KMS-11 (cell line): ENCODE measurements at regions not wholly inside any gene's neighbourhood (a gene's known extent, or its start where the extent isn't known, plus 50 kb on each side); places are given as distances from the start of the nearest gene placed in this dataset.

Experiments used
- H2AFZ ChIP-seq: fragments of 200-600 bp; sonication (generic); 2 replicates; pipeline ENCODE4 v1.6.1; 2016; ENCODE audit warnings: antibody characterized with exemption, mixed run types, low read depth
- H3K27ac ChIP-seq: fragments of 200-600 bp; sonication (generic); 2 replicates; pipeline ENCODE4 v1.6.1; 2016; ENCODE audit warnings: mild to moderate bottlenecking, mixed run types
- H3K27me3 ChIP-seq: fragments of 200-600 bp; sonication (generic); 2 replicates; pipeline ENCODE4 v1.6.1; 2017; ENCODE audit warnings: mild to moderate bottlenecking, low read depth, mixed run types, moderate library complexity; ENCODE audit not compliant: insufficient read depth
- H3K36me3 ChIP-seq: fragments of 200-600 bp; sonication (generic); 2 replicates; pipeline ENCODE4 v1.6.1; 2017; ENCODE audit warnings: mild to moderate bottlenecking, mixed run types; ENCODE audit not compliant: insufficient read depth
- H3K4me1 ChIP-seq: fragments of 200-600 bp; sonication (generic); 2 replicates; pipeline ENCODE4 v1.6.1; 2016; ENCODE audit warnings: mild to moderate bottlenecking, low read depth, mixed run types; ENCODE audit not compliant: poor library complexity, severe bottlenecking
- H3K4me2 ChIP-seq: fragments of 200-600 bp; sonication (generic); 2 replicates; pipeline ENCODE4 v1.7.0; 2016; ENCODE audit warnings: mild to moderate bottlenecking, mixed run types
- H3K4me3 ChIP-seq: fragments of 200-600 bp; sonication (generic); IDR thresholded peaks from 2 replicates; pipeline ENCODE4 v1.6.1; 2017; ENCODE audit warnings: low read depth, low read length, mixed read lengths; ENCODE audit not compliant: insufficient read depth
- H3K79me2 ChIP-seq: fragments of 200-600 bp; sonication (generic); 2 replicates; pipeline ENCODE4 v1.6.1; 2016; ENCODE audit warnings: low read depth, mixed run types; ENCODE audit not compliant: insufficient read depth
- H3K9ac ChIP-seq: fragments of 200-600 bp; sonication (generic); 2 replicates; pipeline ENCODE4 v1.6.1; 2016; ENCODE audit warnings: mild to moderate bottlenecking, mixed run types
- H4K20me1 ChIP-seq: fragments of 200-600 bp; sonication (generic); 2 replicates; pipeline ENCODE4 v1.6.1; 2016; ENCODE audit warnings: mild to moderate bottlenecking, mixed run types; ENCODE audit not compliant: insufficient read depth
- TF ChIP-seq, protein P1 (sequence below): fragments of 200-600 bp; sonication (generic); conservative IDR thresholded peaks from 2 replicates; pipeline ENCODE4 v1.6.1; 2017; ENCODE audit warnings: low read depth, mild to moderate bottlenecking, antibody characterized with exemption, low read length, moderate library complexity, mixed read lengths

DNA sequence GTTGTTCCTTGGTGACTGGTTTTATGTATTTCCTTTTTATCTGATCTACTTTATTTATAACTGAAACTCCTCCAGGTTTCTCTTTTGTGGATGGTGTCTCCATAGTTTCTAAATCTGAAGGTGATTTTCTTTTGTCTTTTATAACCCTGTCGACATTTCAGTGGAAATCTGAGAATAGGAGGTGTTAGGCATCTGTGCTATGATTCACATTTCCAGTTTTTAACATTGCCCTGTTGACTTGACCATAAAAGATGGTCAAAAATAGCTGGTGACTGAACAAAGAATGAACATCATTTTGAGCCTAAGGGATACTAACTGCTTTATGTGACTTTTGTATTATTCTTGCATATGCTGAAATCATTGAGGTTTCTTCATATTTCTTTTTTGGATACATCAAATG, 190.5 kb downstream of the PCSK1 start:
- Histone ChIP-seq H4K20me1 (no peaks in the 10 kb centered on the region), H3K4me2 (no peak overlapping the region), H2AFZ (no peak overlapping the region), H3K27me3 (no peaks in the 10 kb centered on the region), H3K4me3 (no peak overlapping the region), H3K79me2 (no peaks in the 10 kb centered on the region), H3K36me3 (no peaks in the 10 kb centered on the region), H3K9ac (no peak overlapping the region), H3K27ac (no peak overlapping the region), H3K4me1 (no peaks in the 10 kb centered on the region)
- TF ChIP-seq, protein P1, sequence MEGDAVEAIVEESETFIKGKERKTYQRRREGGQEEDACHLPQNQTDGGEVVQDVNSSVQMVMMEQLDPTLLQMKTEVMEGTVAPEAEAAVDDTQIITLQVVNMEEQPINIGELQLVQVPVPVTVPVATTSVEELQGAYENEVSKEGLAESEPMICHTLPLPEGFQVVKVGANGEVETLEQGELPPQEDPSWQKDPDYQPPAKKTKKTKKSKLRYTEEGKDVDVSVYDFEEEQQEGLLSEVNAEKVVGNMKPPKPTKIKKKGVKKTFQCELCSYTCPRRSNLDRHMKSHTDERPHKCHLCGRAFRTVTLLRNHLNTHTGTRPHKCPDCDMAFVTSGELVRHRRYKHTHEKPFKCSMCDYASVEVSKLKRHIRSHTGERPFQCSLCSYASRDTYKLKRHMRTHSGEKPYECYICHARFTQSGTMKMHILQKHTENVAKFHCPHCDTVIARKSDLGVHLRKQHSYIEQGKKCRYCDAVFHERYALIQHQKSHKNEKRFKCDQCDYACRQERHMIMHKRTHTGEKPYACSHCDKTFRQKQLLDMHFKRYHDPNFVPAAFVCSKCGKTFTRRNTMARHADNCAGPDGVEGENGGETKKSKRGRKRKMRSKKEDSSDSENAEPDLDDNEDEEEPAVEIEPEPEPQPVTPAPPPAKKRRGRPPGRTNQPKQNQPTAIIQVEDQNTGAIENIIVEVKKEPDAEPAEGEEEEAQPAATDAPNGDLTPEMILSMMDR: no peak

DNA sequence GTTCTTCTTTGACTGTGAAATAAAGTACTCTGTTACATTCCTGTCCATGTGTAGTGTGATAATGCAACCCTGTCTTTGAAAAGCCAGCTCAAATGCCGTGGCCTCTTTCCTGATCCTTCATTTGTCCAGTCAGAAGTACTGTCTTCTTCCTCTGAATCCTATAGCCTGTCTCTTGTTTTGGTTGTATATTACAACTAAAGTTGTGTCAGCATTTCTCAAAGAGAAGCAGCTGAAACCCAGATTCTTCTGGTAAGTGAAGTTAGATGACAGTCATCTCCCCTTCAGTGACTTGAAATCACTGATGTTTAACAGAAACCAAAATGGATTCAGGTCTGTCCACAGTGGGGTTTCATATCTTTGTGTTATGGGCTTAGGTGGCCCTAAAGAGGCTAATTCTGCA, 196.2 kb downstream of the PCSK1 start:
- H2AFZ ChIP-seq: no peak overlapping the region
- no peak overlapping the region for H3K4me2 ChIP-seq
- H3K36me3 ChIP-seq: no peaks in the 10 kb centered on the region
- H4K20me1 ChIP-seq: no peaks in the 10 kb centered on the region
- TF ChIP-seq, protein P1: no peak
- no peak overlapping the region for H3K27ac ChIP-seq
- H3K27me3 ChIP-seq: no peaks in the 10 kb centered on the region
- peaks cover 10% of the 10 kb centered on the region for H3K4me1 ChIP-seq
- H3K4me3 ChIP-seq: no peak overlapping the region
- H3K9ac ChIP-seq: no peak overlapping the region
- H3K79me2 ChIP-seq: no peaks in the 10 kb centered on the region

DNA sequence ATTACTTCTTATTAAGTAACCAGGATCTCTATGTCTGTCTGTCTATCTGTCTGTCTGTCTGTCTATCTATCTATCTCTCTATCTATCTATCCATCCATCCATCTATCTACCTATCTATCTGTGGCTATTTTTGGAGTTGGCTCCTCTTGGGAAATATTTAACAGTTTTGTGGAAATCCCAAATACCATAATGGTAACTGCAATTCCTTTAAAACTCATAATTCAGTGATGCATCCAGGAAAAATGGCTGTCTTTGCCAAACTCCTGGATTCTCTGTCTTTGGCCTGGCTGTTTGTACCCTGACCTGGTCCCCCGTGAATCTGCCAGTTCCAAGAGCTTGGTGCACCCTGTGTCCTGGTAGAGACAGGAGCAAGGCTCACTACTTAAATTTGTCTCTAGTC, 197.0 kb downstream of the PCSK1 start:
- no peak overlapping the region for H2AFZ ChIP-seq
- H3K27ac ChIP-seq: no peak overlapping the region

DNA sequence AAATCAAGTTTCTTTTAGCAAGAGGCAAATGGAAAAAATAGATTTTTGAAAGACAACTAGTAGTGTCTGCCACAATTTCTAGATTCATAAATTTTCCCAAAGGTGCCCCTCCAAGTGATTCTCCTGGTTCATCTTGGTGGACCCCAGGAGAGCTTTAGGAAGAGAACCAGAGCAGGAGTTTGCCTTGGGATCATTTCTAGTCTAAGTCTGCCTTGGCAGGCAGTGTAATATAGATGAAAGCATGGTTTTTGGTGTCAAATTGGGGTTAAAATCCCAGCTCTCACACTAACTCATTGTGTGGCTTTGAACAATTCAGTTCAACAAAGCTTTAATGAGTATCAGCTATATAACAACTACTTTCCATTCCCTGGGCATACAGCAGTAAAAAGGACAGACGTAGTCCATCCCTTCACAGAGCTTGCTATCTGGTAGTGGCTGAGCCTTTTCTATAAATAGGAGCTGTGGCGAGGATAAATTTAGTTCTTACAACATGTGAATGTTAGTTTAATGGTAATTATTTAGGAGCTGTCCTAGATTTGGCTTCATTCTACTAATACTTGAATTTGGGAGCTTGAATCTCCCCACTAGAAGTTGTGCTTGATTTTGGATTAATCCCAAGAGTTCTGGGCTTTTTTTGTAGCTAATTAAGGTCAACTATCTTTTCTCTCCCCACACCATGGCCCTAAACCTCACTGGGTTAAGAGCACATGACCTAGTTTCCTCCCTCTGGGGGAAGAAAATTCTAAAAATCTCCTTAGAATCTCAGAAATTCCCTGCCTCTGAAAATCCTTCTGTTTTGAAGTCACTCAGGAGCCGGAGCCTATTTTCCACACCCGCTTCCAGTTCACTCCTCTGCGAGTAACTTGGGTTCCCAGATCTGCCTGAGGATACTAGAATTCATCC, 197.8 kb downstream of the PCSK1 start:
- TF ChIP-seq, protein P1: no peak
- no peak overlapping the region; the same call in 1 of the 2 replicates for H3K4me2 ChIP-seq
- no peaks in the 10 kb centered on the region for H3K27me3 ChIP-seq
- H3K79me2 ChIP-seq: no peaks in the 10 kb centered on the region
- no peak overlapping the region for H3K4me3 ChIP-seq
- no peaks in the 10 kb centered on the region for H3K36me3 ChIP-seq
- no peak overlapping the region for H3K27ac ChIP-seq
- H3K4me1 ChIP-seq: peaks cover 10% of the 10 kb centered on the region
- H4K20me1 ChIP-seq: no peaks in the 10 kb centered on the region
- no peak overlapping the region for H3K9ac ChIP-seq
- H2AFZ ChIP-seq: no peak overlapping the region

More for the DNA sequence above, 197.0 kb downstream of the PCSK1 start:
- TF ChIP-seq, protein P1: no peak
- H4K20me1 ChIP-seq: no peaks in the 10 kb centered on the region
- no peaks in the 10 kb centered on the region for H3K27me3 ChIP-seq
- no peak overlapping the region for H3K4me3 ChIP-seq
- H3K4me2 ChIP-seq: no peak overlapping the region
- H3K36me3 ChIP-seq: no peaks in the 10 kb centered on the region
- no peak overlapping the region for H3K9ac ChIP-seq
- no peaks in the 10 kb centered on the region for H3K79me2 ChIP-seq
- peaks cover 10% of the 10 kb centered on the region for H3K4me1 ChIP-seq
